Type B pancreatic cell (in vitro differentiated cells): ENCODE measurements at regions not wholly inside any gene's neighbourhood (a gene's known extent, or its start where the extent isn't known, plus 50 kb on each side); places are given as distances from the start of the nearest gene placed in this dataset.

ENCODE experiments used
- DNase-seq: peaks from one replicate; pipeline ENCODE4 v3.0.0; 2021; ENCODE audit warnings: mixed read lengths; ENCODE audit not compliant: unreplicated experiment; ENCODE audit errors: extremely low spot score
- H3K27ac Mint-ChIP-seq: 2 replicates; pipeline ENCODE4 v1.8.0; 2021; ENCODE audit warnings: mild to moderate bottlenecking, mixed read lengths
- H3K27me3 Mint-ChIP-seq: 2 replicates; pipeline ENCODE4 v1.8.0; 2021; ENCODE audit warnings: mixed read lengths
- H3K36me3 Mint-ChIP-seq: 2 replicates; pipeline ENCODE4 v1.8.0; 2021; ENCODE audit warnings: mixed read lengths
- H3K4me1 Mint-ChIP-seq: one replicate; pipeline ENCODE4 v1.8.0; 2021; ENCODE audit warnings: mixed read lengths; ENCODE audit not compliant: unreplicated experiment
- H3K4me3 Mint-ChIP-seq: 2 replicates; pipeline ENCODE4 v1.8.0; 2021; ENCODE audit warnings: mild to moderate bottlenecking, mixed read lengths
- H3K9me3 Mint-ChIP-seq: 2 replicates; pipeline ENCODE4 v1.8.0; 2021; ENCODE audit warnings: mixed read lengths
- CTCF ChIP-seq: fragments of 200-600 bp; sonication (generic); conservative IDR thresholded peaks from 2 replicates; pipeline ENCODE4 v1.5.0; 2021; ENCODE audit warnings: antibody characterized with exemption, mild to moderate bottlenecking

- TF ChIP-seq CTCF = no peak
- no peak for DNase-seq
- H3K36me3 Mint-ChIP-seq = peaks cover 5% of the 10 kb centered on the region
- no peak overlapping the region for H3K4me3 Mint-ChIP-seq
- peaks cover 5% of the 10 kb centered on the region for H3K4me1 Mint-ChIP-seq
- H3K27ac Mint-ChIP-seq = no peak overlapping the region
- H3K9me3 Mint-ChIP-seq = no peaks in the 10 kb centered on the region
- H3K27me3 Mint-ChIP-seq = no peaks in the 10 kb centered on the region
Measured at GRCh38 chr6:147834084-147834776, 325.7 kb downstream of the SAMD5 start.

DNA sequence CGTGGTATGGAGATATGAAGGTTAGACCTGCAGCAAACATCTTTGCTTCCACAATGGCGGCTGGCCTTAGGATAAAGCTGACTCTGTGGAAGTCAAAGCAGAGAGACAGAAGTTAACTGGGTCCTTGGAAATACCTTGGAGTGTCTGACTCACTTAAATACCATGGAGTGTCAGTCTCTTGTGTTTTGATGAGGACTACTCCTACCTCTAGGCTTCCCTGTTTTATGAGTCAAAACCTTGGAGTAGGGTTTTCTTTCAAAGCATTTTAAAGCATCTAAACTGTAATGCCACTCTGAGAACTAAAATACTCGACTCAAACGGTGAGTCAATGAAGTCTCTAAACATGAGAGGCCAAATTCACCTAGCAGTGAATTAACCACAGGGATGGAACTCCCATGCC, 329.1 kb downstream of the SAMD5 start:
- H3K4me3 Mint-ChIP-seq = no peak overlapping the region
- no peaks in the 10 kb centered on the region for H3K9me3 Mint-ChIP-seq
- no peak for TF ChIP-seq CTCF
- no peaks in the 10 kb centered on the region for H3K4me1 Mint-ChIP-seq
- DNase-seq = no peak
- peaks cover 5% of the 10 kb centered on the region for H3K36me3 Mint-ChIP-seq
- no peaks in the 10 kb centered on the region for H3K27me3 Mint-ChIP-seq
- H3K27ac Mint-ChIP-seq = no peak overlapping the region

- DNase-seq = no peak
- Mint-ChIP-seq H3K4me3 (no peak overlapping the region), H3K4me1 (no peaks in the 10 kb centered on the region), H3K27me3 (no peaks in the 10 kb centered on the region), H3K27ac (no peak overlapping the region), H3K36me3 (peaks cover 5% of the 10 kb centered on the region), H3K9me3 (peaks cover 5% of the 10 kb centered on the region)
- TF ChIP-seq CTCF = no peak
Measured at GRCh38 chr6:147839708-147840610, 331.5 kb downstream of the SAMD5 start.

GRCh38 chr6:147841547-147842148, 333.2 kb downstream of the SAMD5 start:
- Mint-ChIP-seq H3K27me3 (no peaks in the 10 kb centered on the region), H3K36me3 (no peaks in the 10 kb centered on the region), H3K9me3 (peaks cover 5% of the 10 kb centered on the region), H3K27ac (no peak overlapping the region), H3K4me3 (no peak overlapping the region), H3K4me1 (no peaks in the 10 kb centered on the region)
- DNase-seq = no peak
- TF ChIP-seq CTCF = no peak

- no peak overlapping the region for H3K27ac Mint-ChIP-seq
- H3K36me3 Mint-ChIP-seq = no peaks in the 10 kb centered on the region
- peaks cover 2% of the 10 kb centered on the region for H3K9me3 Mint-ChIP-seq
Measured at GRCh38 chr6:147849401-147850330, 341.2 kb downstream of the SAMD5 start.

More at GRCh38 chr6:147849401-147850330, 341.2 kb downstream of the SAMD5 start:
- Mint-ChIP-seq H3K27me3 (no peaks in the 10 kb centered on the region), H3K4me3 (no peak overlapping the region), H3K4me1 (peaks cover 6% of the 10 kb centered on the region)
- no peak for TF ChIP-seq CTCF
- no peak for DNase-seq
